ENCODE measurements at regions not wholly inside any gene's neighbourhood (a gene's known extent, or its start where the extent isn't known, plus 50 kb on each side); places are given as distances from the start of the nearest gene placed in this dataset.
A peak's percentile ranks its signal among the peaks of the same experiment; 100 is the strongest.

DNA sequence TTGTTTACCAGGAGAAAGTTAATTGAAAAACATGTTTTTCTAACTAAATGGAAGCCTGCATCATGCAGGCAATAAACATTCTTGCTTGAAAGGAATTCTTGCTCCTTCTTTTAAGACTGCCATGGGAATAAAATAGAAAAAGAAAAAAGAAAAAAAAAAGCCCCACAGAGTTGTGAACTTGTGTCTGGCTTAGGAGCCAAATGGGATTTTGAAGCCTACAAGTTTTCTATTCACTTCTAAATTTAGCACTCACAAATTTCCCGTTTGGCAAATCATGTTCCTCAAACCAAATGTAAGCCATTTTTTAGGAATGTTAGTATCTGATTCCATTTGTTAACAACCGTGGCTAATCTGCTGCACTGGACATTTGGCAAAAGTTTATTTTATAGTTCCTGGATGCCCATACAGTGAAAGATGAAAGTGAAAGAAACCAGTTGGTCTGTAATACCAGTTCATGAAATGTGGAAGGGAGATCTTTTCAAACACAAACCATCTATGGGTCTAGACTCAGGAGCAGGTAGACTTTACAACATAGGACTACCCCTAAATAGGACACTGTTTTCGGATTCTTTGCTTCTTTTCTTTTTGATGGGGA is 133.8 kb upstream of the GMNC start:
- no peaks in the 10 kb centered on the region for H3K36me3 ChIP-seq (ENCODE audit: control insufficient read depth, insufficient read depth, low read length)
- FAIRE-seq = no peak
- H3K4me3 ChIP-seq (ENCODE audit: low read depth, low read length) = no peak overlapping the region
- TF ChIP-seq CTCF (IDR thresholded peaks at IDR 0.05; ENCODE audit: insufficient read depth, low read length, severe bottlenecking) = no peak
- no peak for DNase-seq (ENCODE audit: low read depth)
- H3K27me3 ChIP-seq (ENCODE audit: control insufficient read depth, insufficient read depth, low read length) = no peaks in the 10 kb centered on the region

GRCh38 chr3:190995156-190995555 is 132.7 kb upstream of the GMNC start:
- TF ChIP-seq CTCF (IDR thresholded peaks at IDR 0.05; ENCODE audit: insufficient read depth, low read length, severe bottlenecking) = no peak
- Histone ChIP-seq H3K27me3 (ENCODE audit: control insufficient read depth, insufficient read depth, low read length) (no peaks in the 10 kb centered on the region), H3K36me3 (ENCODE audit: control insufficient read depth, insufficient read depth, low read length) (no peaks in the 10 kb centered on the region), H3K4me3 (ENCODE audit: low read depth, low read length) (no peak overlapping the region)
- FAIRE-seq (no peak), DNase-seq (ENCODE audit: low read depth) (no peak)

DNA sequence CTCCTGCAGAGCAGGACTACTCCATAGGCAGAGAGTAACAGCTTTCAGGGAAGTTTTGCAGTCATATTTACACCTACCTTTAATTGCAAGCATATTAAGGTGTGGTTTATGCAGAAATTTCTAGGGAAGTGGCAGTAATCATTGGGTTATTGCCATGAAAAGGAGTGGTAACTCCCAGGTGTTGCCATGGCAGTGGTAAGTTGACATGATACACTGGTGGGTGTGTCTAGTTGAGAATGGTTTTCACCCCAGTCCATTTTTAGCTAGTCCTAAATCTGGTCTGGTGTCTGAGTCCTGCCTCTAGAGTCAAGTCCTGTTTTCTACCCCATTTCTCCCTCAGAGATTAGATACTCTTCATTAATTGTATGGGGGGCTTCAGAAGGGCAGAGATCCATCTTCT is 128.4 kb upstream of the GMNC start:
- no peak for FAIRE-seq

DNA sequence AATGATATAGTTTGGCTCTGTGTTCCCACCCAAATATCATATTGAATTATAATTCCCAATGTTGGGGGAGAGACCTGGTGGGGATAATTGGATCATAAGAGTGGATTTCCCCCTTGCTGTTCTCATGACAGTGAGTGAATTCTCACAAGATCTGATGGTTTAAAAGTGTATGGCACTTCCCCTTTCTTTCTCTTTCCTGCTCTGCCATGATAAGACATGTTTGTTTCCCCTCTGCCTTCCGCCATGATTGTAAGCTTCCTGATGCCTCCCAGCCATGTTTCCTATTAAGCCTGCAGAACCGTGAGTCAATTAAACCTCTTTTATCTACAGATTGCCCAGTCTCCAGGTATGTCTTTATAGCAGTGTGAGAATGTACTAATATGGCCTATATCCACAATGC is 126.7 kb upstream of the GMNC start:
- TF ChIP-seq CTCF (IDR thresholded peaks at IDR 0.05; ENCODE audit: insufficient read depth, low read length, severe bottlenecking) = no peak
- FAIRE-seq = no peak
- Histone ChIP-seq H3K4me3 (ENCODE audit: low read depth, low read length) (no peak overlapping the region), H3K27me3 (ENCODE audit: control insufficient read depth, insufficient read depth, low read length) (no peaks in the 10 kb centered on the region), H3K36me3 (ENCODE audit: control insufficient read depth, insufficient read depth, low read length) (no peaks in the 10 kb centered on the region)
- no peak for DNase-seq (ENCODE audit: low read depth)

More for the DNA sequence above, 128.4 kb upstream of the GMNC start:
- peak; percentile 20 for DNase-seq (ENCODE audit: low read depth)
- TF ChIP-seq CTCF (IDR thresholded peaks at IDR 0.05; ENCODE audit: insufficient read depth, low read length, severe bottlenecking) = no peak
- Histone ChIP-seq H3K36me3 (ENCODE audit: control insufficient read depth, insufficient read depth, low read length) (no peaks in the 10 kb centered on the region), H3K27me3 (ENCODE audit: control insufficient read depth, insufficient read depth, low read length) (no peaks in the 10 kb centered on the region), H3K4me3 (ENCODE audit: low read depth, low read length) (no peak overlapping the region)

GRCh38 chr3:190988102-190988501 is 125.6 kb upstream of the GMNC start:
- Histone ChIP-seq H3K4me3 (ENCODE audit: low read depth, low read length) (no peak overlapping the region), H3K27me3 (ENCODE audit: control insufficient read depth, insufficient read depth, low read length) (no peaks in the 10 kb centered on the region), H3K36me3 (ENCODE audit: control insufficient read depth, insufficient read depth, low read length) (no peaks in the 10 kb centered on the region)
- DNase-seq (ENCODE audit: low read depth) = no peak
- FAIRE-seq = no peak
- no peak for TF ChIP-seq CTCF (IDR thresholded peaks at IDR 0.05; ENCODE audit: insufficient read depth, low read length, severe bottlenecking)
